Hepatocyte (in vitro differentiated cells): ENCODE measurements at regions not wholly inside any gene's neighbourhood (a gene's known extent, or its start where the extent isn't known, plus 50 kb on each side); places are given as distances from the start of the nearest gene placed in this dataset.

Source experiments
- EZH2 ChIP-seq: fragments of 200-600 bp; sonication (generic); IDR thresholded peaks from 2 replicates; pipeline ENCODE4 v1.6.1; 2016; ENCODE audit warnings: antibody characterized with exemption, mild to moderate bottlenecking, borderline replicate concordance
- EZH2phosphoT487 ChIP-seq: fragments of 200-600 bp; sonication (generic); IDR thresholded peaks from one replicate; pipeline ENCODE4 v1.6.1; 2018; ENCODE audit warnings: antibody characterized with exemption, mild to moderate bottlenecking, low read depth, moderate library complexity; ENCODE audit not compliant: unreplicated experiment, severe bottlenecking
- TF ChIP-seq, protein P1 (sequence below): fragments of 200-600 bp; sonication (generic); IDR thresholded peaks from 2 replicates; pipeline ENCODE4 v1.5.1; 2016; ENCODE audit warnings: antibody characterized with exemption, mild to moderate bottlenecking; ENCODE audit not compliant: poor library complexity

GRCh38 chr3:182568876-182569275 is 224.4 kb upstream of the ATP11B start:
- no peak for TF ChIP-seq EZH2
- TF ChIP-seq, protein P1, sequence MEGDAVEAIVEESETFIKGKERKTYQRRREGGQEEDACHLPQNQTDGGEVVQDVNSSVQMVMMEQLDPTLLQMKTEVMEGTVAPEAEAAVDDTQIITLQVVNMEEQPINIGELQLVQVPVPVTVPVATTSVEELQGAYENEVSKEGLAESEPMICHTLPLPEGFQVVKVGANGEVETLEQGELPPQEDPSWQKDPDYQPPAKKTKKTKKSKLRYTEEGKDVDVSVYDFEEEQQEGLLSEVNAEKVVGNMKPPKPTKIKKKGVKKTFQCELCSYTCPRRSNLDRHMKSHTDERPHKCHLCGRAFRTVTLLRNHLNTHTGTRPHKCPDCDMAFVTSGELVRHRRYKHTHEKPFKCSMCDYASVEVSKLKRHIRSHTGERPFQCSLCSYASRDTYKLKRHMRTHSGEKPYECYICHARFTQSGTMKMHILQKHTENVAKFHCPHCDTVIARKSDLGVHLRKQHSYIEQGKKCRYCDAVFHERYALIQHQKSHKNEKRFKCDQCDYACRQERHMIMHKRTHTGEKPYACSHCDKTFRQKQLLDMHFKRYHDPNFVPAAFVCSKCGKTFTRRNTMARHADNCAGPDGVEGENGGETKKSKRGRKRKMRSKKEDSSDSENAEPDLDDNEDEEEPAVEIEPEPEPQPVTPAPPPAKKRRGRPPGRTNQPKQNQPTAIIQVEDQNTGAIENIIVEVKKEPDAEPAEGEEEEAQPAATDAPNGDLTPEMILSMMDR = no peak
- no peak for TF ChIP-seq EZH2phosphoT487
